Fibroblast of lung (primary cell): ENCODE measurements at regions not wholly inside any gene's neighbourhood (a gene's known extent, or its start where the extent isn't known, plus 50 kb on each side); places are given as distances from the start of the nearest gene placed in this dataset.

Experiments used
- DNase-seq, 2 donors: peaks; one replicate each; pipeline versions ENCODE4 v3.0.0 to v3.0.0-alpha.2; 2010; ENCODE audit warnings: low read depth in 2 of 2
- H2AFZ ChIP-seq: 2 replicates; pipeline ENCODE4 v1.5.1; 2012; ENCODE audit warnings: low read length, control low read depth, inconsistent platforms
- H3K27ac ChIP-seq: 2 replicates; pipeline ENCODE4 v1.5.1; 2011; ENCODE audit warnings: low read length, control low read depth; ENCODE audit not compliant: insufficient read depth
- H3K27me3 ChIP-seq: 2 replicates; pipeline ENCODE4 v1.5.1; 2011; ENCODE audit warnings: mild to moderate bottlenecking, low read length; ENCODE audit not compliant: control insufficient read depth, insufficient read depth
- H3K36me3 ChIP-seq: 2 replicates; pipeline ENCODE4 v1.5.1; 2011; ENCODE audit warnings: low read length; ENCODE audit not compliant: control insufficient read depth, insufficient read depth
- H3K4me1 ChIP-seq: 2 replicates; pipeline ENCODE4 v1.5.1; 2011; ENCODE audit warnings: low read length; ENCODE audit not compliant: control insufficient read depth, insufficient read depth; ENCODE audit errors: extremely low read depth
- H3K4me2 ChIP-seq: 2 replicates; pipeline ENCODE4 v1.5.1; 2011; ENCODE audit warnings: low read length, control low read depth; ENCODE audit not compliant: insufficient read depth; ENCODE audit errors: extremely low read depth
- H3K4me3 ChIP-seq, 4 experiments: fragments of 200-600 bp in 1 of 4; sonication (generic) in 1 of 4; replicated peaks in 1 of 4; 2 replicates each; pipeline ENCODE4 v1.5.1; 2011 to 2016; ENCODE audit warnings: low read length in 4 of 4, low read depth in 3 of 4, mild to moderate bottlenecking in 3 of 4, control low read depth in 2 of 4, inconsistent platforms in 1 of 4, mixed read lengths in 1 of 4; ENCODE audit not compliant: insufficient read depth in 1 of 4; ENCODE audit errors: control extremely low read depth in 1 of 4
- H3K79me2 ChIP-seq: 2 replicates; pipeline ENCODE4 v1.5.1; 2012; ENCODE audit warnings: mild to moderate bottlenecking, low read length, inconsistent platforms; ENCODE audit not compliant: control insufficient read depth, insufficient read depth
- H3K9ac ChIP-seq: 2 replicates; pipeline ENCODE4 v1.5.1; 2011; ENCODE audit warnings: mild to moderate bottlenecking, low read length, control low read depth; ENCODE audit not compliant: insufficient read depth
- H3K9me3 ChIP-seq: 2 replicates; pipeline ENCODE4 v1.5.1; 2012; ENCODE audit warnings: low read depth, low read length; ENCODE audit not compliant: control insufficient read depth, insufficient read depth
- H4K20me1 ChIP-seq: 2 replicates; pipeline ENCODE4 v1.5.1; 2011; ENCODE audit warnings: low read length; ENCODE audit not compliant: control insufficient read depth, insufficient read depth; ENCODE audit errors: extremely low read depth
- CTCF ChIP-seq, 2 donors: IDR thresholded peaks in 1 of 2; conservative IDR thresholded peaks in 1 of 2; 1 replicate in 1 of 2; 2 replicates in 1 of 2; pipeline ENCODE4 v1.5.1; 2011 to 2012; ENCODE audit warnings: low read length in 2 of 2, control low read depth in 1 of 2, inconsistent platforms in 1 of 2, low read depth in 1 of 2, mild to moderate bottlenecking in 1 of 2
- EZH2 ChIP-seq: IDR thresholded peaks from 2 replicates; pipeline ENCODE4 v1.5.1; 2012; ENCODE audit warnings: low read length, control low read depth, mild to moderate bottlenecking; ENCODE audit errors: missing control alignments

GRCh38 chr6:8710668-8711431 is 275.5 kb upstream of the SLC35B3 start:
- H3K9ac ChIP-seq, result no peak overlapping the region
- no peak overlapping the region for H3K27ac ChIP-seq
- no peak for DNase-seq
- no peaks in the 10 kb centered on the region for H3K9me3 ChIP-seq
- H3K4me1 ChIP-seq, result no peaks in the 10 kb centered on the region
- no peaks in the 10 kb centered on the region for H3K79me2 ChIP-seq
- no peaks in the 10 kb centered on the region for H3K36me3 ChIP-seq
- TF ChIP-seq CTCF (conservative IDR thresholded peaks at IDR 0.05 in 1 of 2, IDR thresholded peaks at IDR 0.05 in 1 of 2; ENCODE audit: low read depth in 1 of 2, low read length in 2 of 2) (no peak), EZH2 (no peak)
- H4K20me1 ChIP-seq, result no peaks in the 10 kb centered on the region
- no peak overlapping the region for H2AFZ ChIP-seq
- H3K4me2 ChIP-seq, result no peak overlapping the region
- no peaks in the 10 kb centered on the region for H3K27me3 ChIP-seq
- H3K4me3 ChIP-seq, result no peak overlapping the region

GRCh38 chr6:8707956-8708772 is 272.8 kb upstream of the SLC35B3 start:
- Histone ChIP-seq H2AFZ (no peak overlapping the region), H3K4me3 (no peak overlapping the region), H3K9ac (no peak overlapping the region), H3K36me3 (no peaks in the 10 kb centered on the region), H3K27me3 (no peaks in the 10 kb centered on the region), H3K79me2 (no peaks in the 10 kb centered on the region), H3K27ac (no peak overlapping the region), H4K20me1 (no peaks in the 10 kb centered on the region), H3K4me1 (no peaks in the 10 kb centered on the region), H3K4me2 (no peak overlapping the region), H3K9me3 (no peaks in the 10 kb centered on the region)
- TF ChIP-seq CTCF (conservative IDR thresholded peaks at IDR 0.05 in 1 of 2, IDR thresholded peaks at IDR 0.05 in 1 of 2; ENCODE audit: low read depth in 1 of 2, low read length in 2 of 2), result peak in 1 of 2 donors; percentile 11
- no peak for TF ChIP-seq EZH2
- DNase-seq, result peak; percentile 2 to 31

GRCh38 chr6:8707369-8707768 is 272.0 kb upstream of the SLC35B3 start:
- TF ChIP-seq CTCF (conservative IDR thresholded peaks at IDR 0.05 in 1 of 2, IDR thresholded peaks at IDR 0.05 in 1 of 2; ENCODE audit: low read depth in 1 of 2, low read length in 2 of 2) (no peak), EZH2 (no peak)
- no peak overlapping the region for H2AFZ ChIP-seq
- no peaks in the 10 kb centered on the region for H3K36me3 ChIP-seq
- no peaks in the 10 kb centered on the region for H3K27me3 ChIP-seq
- no peaks in the 10 kb centered on the region for H3K79me2 ChIP-seq
- no peaks in the 10 kb centered on the region for H4K20me1 ChIP-seq
- no peak overlapping the region for H3K4me2 ChIP-seq
- no peaks in the 10 kb centered on the region for H3K4me1 ChIP-seq
- H3K27ac ChIP-seq, result no peak overlapping the region
- no peaks in the 10 kb centered on the region for H3K9me3 ChIP-seq
- DNase-seq, result no peak
- H3K9ac ChIP-seq, result no peak overlapping the region
- H3K4me3 ChIP-seq, result no peak overlapping the region
